H1 (cell line): ENCODE measurements at regions not wholly inside any gene's neighbourhood (a gene's known extent, or its start where the extent isn't known, plus 50 kb on each side); places are given as distances from the start of the nearest gene placed in this dataset.

Source experiments
- CTCF ChIA-PET: fragments of 300-600 bp; sonication (Branson Sonifier 250); formaldehyde crosslinking; loops from one replicate; lab custom pipeline; 2021; ENCODE audit not compliant: partially characterized antibody; lab: Charles Lee
- POLR2A ChIA-PET: fragments of 300-600 bp; sonication (Branson Sonifier 250); formaldehyde crosslinking; loops from one replicate; lab custom pipeline; 2021; ENCODE audit warnings: inconsistent platforms; ENCODE audit not compliant: partially characterized antibody; lab: Charles Lee
- DNase-seq, 2 experiments: peaks; one replicate each; pipeline versions ENCODE4 v3.0.0 to v3.0.0-alpha.2; 2010 to 2022; ENCODE audit warnings: low spot score in 2 of 2, low read depth in 1 of 2, mixed read lengths in 1 of 2
- FAIRE-seq: peaks from 2 replicates; lab custom pipeline; 2011; peaks lifted over from hg19 to GRCh38; lab: Jason Lieb, UNC
- H2AFZ ChIP-seq: 2 replicates; pipeline ENCODE4 v1.8.1; 2012; ENCODE audit warnings: low read length, inconsistent platforms
- H2AK5ac ChIP-seq: 2 replicates; pipeline ENCODE4 v1.6.1; 2013; ENCODE audit warnings: low read depth, low read length
- H2BK120ac ChIP-seq: replicated peaks from 2 replicates; pipeline ENCODE3; 2013; ENCODE audit warnings: low read depth, low read length, inconsistent platforms
- H2BK12ac ChIP-seq: 2 replicates; pipeline ENCODE4 v1.6.1; 2013; ENCODE audit warnings: low read depth, low read length
- H2BK15ac ChIP-seq: 2 replicates; pipeline ENCODE4 v1.6.1; 2013; ENCODE audit warnings: low read length
- H2BK20ac ChIP-seq: 2 replicates; pipeline ENCODE4 v1.6.1; 2013; ENCODE audit warnings: low read length
- H2BK5ac ChIP-seq: 2 replicates; pipeline ENCODE4 v1.6.1; 2013; ENCODE audit warnings: low read depth, low read length
- H3K14ac ChIP-seq: 2 replicates; pipeline ENCODE4 v1.6.1; 2013; ENCODE audit warnings: inconsistent platforms; ENCODE audit not compliant: insufficient read length
- H3K18ac ChIP-seq: 2 replicates; pipeline ENCODE4 v1.6.1; 2013; ENCODE audit warnings: low read length; ENCODE audit errors: extremely low read depth
- H3K23ac ChIP-seq: 2 replicates; pipeline ENCODE4 v1.6.1; 2013; ENCODE audit warnings: inconsistent platforms; ENCODE audit not compliant: insufficient read length
- H3K23me2 ChIP-seq: 2 replicates; pipeline ENCODE4 v1.6.1; 2013; ENCODE audit warnings: low read depth, low read length
- H3K27ac ChIP-seq: 2 replicates; pipeline ENCODE4 v1.6.1; 2011; ENCODE audit warnings: low read depth, low read length, inconsistent platforms
- H3K27me3 ChIP-seq, 4 experiments: replicated peaks in 1 of 4; 1 replicate in 1 of 4; 2 replicates in 3 of 4; pipeline versions ENCODE4 v1.6.1 to v1.8.1; 2011 to 2013; ENCODE audit warnings: low read length in 3 of 4, mild to moderate bottlenecking in 3 of 4, inconsistent platforms in 2 of 4, mixed read lengths in 2 of 4, moderate library complexity in 1 of 4; ENCODE audit not compliant: control insufficient read depth in 3 of 4, insufficient read depth in 3 of 4; ENCODE audit errors: extremely low read depth in 1 of 4
- H3K36me3 ChIP-seq, 4 experiments: 2 replicates each; pipeline versions ENCODE4 v1.6.1 to v1.8.1; 2011 to 2013; ENCODE audit warnings: mild to moderate bottlenecking in 4 of 4, low read length in 3 of 4, moderate library complexity in 2 of 4, control low read depth in 1 of 4, inconsistent platforms in 1 of 4; ENCODE audit not compliant: insufficient read depth in 4 of 4, control insufficient read depth in 2 of 4
- H3K4ac ChIP-seq: replicated peaks from 2 replicates; pipeline ENCODE3; 2013; ENCODE audit warnings: low read length, low read depth, mixed read lengths, inconsistent platforms; ENCODE audit not compliant: insufficient read length
- H3K4me1 ChIP-seq, 4 experiments: replicated peaks in 1 of 4; 1 replicate in 1 of 4; 2 replicates in 3 of 4; pipeline versions ENCODE4 v1.6.1 to v1.8.1; 2011 to 2013; ENCODE audit warnings: low read length in 3 of 4, inconsistent platforms in 2 of 4, mixed read lengths in 1 of 4; ENCODE audit not compliant: insufficient read depth in 4 of 4, control insufficient read depth in 3 of 4
- H3K4me2 ChIP-seq, 2 experiments: 2 replicates each; pipeline versions ENCODE4 v1.6.1 to v1.8.1; 2011 to 2013; ENCODE audit warnings: low read depth in 2 of 2, low read length in 2 of 2, control low read depth in 1 of 2, inconsistent platforms in 1 of 2, mild to moderate bottlenecking in 1 of 2; ENCODE audit not compliant: insufficient read depth in 1 of 2
- H3K4me3 ChIP-seq, 4 experiments: fragments of 200-600, 300-600 bp in 1 of 4; sonication (generic), shearing (Covaris generic), sonication (Bioruptor Twin) in 1 of 4; 2 replicates each; pipeline versions ENCODE4 v1.5.1 to v1.8.1; 2011 to 2016; ENCODE audit warnings: low read length in 4 of 4, low read depth in 3 of 4, control low read depth in 2 of 4, inconsistent platforms in 2 of 4, mild to moderate bottlenecking in 2 of 4, mixed read lengths in 1 of 4, moderate library complexity in 1 of 4; ENCODE audit not compliant: insufficient read depth in 2 of 4; ENCODE audit errors: extremely low read depth in 1 of 4
- H3K56ac ChIP-seq: replicated peaks from 2 replicates; pipeline ENCODE3; 2013; ENCODE audit warnings: low read depth, mild to moderate bottlenecking, mixed read lengths, low read length, inconsistent platforms; ENCODE audit not compliant: insufficient read length
- H3K79me1 ChIP-seq: 2 replicates; pipeline ENCODE4 v1.6.1; 2013; ENCODE audit warnings: low read depth, low read length, control low read depth
- H3K79me2 ChIP-seq, 2 experiments: 2 replicates each; pipeline versions ENCODE4 v1.6.1 to v1.8.1; 2012 to 2013; ENCODE audit warnings: low read length in 2 of 2, mild to moderate bottlenecking in 2 of 2, inconsistent platforms in 1 of 2; ENCODE audit not compliant: insufficient read depth in 2 of 2, control insufficient read depth in 1 of 2
- H3K9ac ChIP-seq, 4 experiments: replicated peaks in 1 of 4; 1 replicate in 1 of 4; 2 replicates in 3 of 4; pipeline versions ENCODE4 v1.6.1 to v1.8.1; 2011 to 2013; ENCODE audit warnings: low read depth in 3 of 4, low read length in 3 of 4, control low read depth in 2 of 4, mild to moderate bottlenecking in 2 of 4, moderate library complexity in 2 of 4, inconsistent platforms in 1 of 4; ENCODE audit errors: extremely low read depth in 1 of 4
- H3K9me3 ChIP-seq, 2 experiments: 2 replicates each; pipeline versions ENCODE4 v1.6.1 to v1.8.1; 2012 to 2013; ENCODE audit warnings: mild to moderate bottlenecking in 2 of 2, moderate library complexity in 2 of 2, control low read depth in 1 of 2, inconsistent platforms in 1 of 2, low read depth in 1 of 2, low read length in 1 of 2, mixed read lengths in 1 of 2; ENCODE audit not compliant: insufficient read depth in 2 of 2
- H4K20me1 ChIP-seq, 2 experiments: replicated peaks in 1 of 2; 2 replicates each; pipeline versions ENCODE3 to v1.8.1; 2011 to 2013; ENCODE audit warnings: inconsistent platforms in 2 of 2, low read length in 2 of 2, mild to moderate bottlenecking in 1 of 2; ENCODE audit not compliant: insufficient read depth in 2 of 2, control insufficient read depth in 1 of 2
- H4K5ac ChIP-seq: 2 replicates; pipeline ENCODE4 v1.6.1; 2013; ENCODE audit warnings: low read length, low read depth, mixed read lengths, inconsistent platforms; ENCODE audit not compliant: insufficient read length
- H4K8ac ChIP-seq: 2 replicates; pipeline ENCODE4 v1.8.0; 2013; ENCODE audit warnings: mild to moderate bottlenecking, moderate library complexity, low read length, inconsistent platforms; ENCODE audit not compliant: insufficient read depth; ENCODE audit errors: extremely low read depth
- H4K91ac ChIP-seq: replicated peaks from 2 replicates; pipeline ENCODE3; 2013; ENCODE audit warnings: low read length, mixed read lengths, inconsistent platforms; ENCODE audit not compliant: insufficient read length
- CHD1 ChIP-seq: IDR thresholded peaks from 2 replicates; pipeline ENCODE4 v1.6.1; 2012; ENCODE audit warnings: low read depth, low read length, improper control_type of control experiment
- CTBP2 ChIP-seq: IDR thresholded peaks from 2 replicates; pipeline ENCODE4 v1.7.0; 2011; ENCODE audit warnings: borderline replicate concordance, mild to moderate bottlenecking, moderate library complexity, mixed read lengths, low read length; ENCODE audit not compliant: insufficient read depth, insufficient read length
- EGR1 ChIP-seq: IDR thresholded peaks from 2 replicates; pipeline ENCODE4 v1.6.1; 2011; ENCODE audit warnings: low read depth, low read length, borderline replicate concordance
- KDM4A ChIP-seq: IDR thresholded peaks from one replicate; pipeline ENCODE4 v1.7.1; 2012; ENCODE audit warnings: low read depth, mild to moderate bottlenecking, moderate library complexity, low read length, inconsistent platforms; ENCODE audit not compliant: severe bottlenecking
- RXRA ChIP-seq: IDR thresholded peaks from 2 replicates; pipeline ENCODE4 v1.6.1; 2011; ENCODE audit warnings: low read depth, mild to moderate bottlenecking, low read length, moderate library complexity; ENCODE audit not compliant: insufficient read depth
- TEAD4 ChIP-seq: IDR thresholded peaks from 2 replicates; pipeline ENCODE4 v1.6.1; 2012; ENCODE audit warnings: low read depth, low read length, inconsistent platforms, mixed read lengths
- WGBS, 2 experiments: shearing (Covaris generic) in 1 of 2; methylation state at CpG; one replicate each; pipeline versions ENCODE4 v1.1.6 to v1.1.7; 2013 to 2015; ENCODE audit warnings: low lambda C conversion rate in 2 of 2, mixed read lengths in 2 of 2, inconsistent platforms in 1 of 2, low coverage in 1 of 2, missing lambda C conversion rate in 1 of 2; ENCODE audit not compliant: insufficient replicate concordance in 2 of 2, insufficient coverage in 1 of 2, insufficient read length in 1 of 2; ENCODE audit errors: extremely low coverage in 1 of 2, missing lambda C conversion rate in 1 of 2; 5-methylcytosine and 5-hydroxymethylcytosine counted together
- TF ChIP-seq, protein P1 (sequence below), 3 experiments: IDR thresholded peaks; 1 replicate in 2 of 3; 2 replicates in 1 of 3; pipeline versions ENCODE4 v1.5.1 to v1.6.1; 2011; ENCODE audit warnings: low read length in 3 of 3, mild to moderate bottlenecking in 3 of 3, inconsistent platforms in 2 of 3, low read depth in 1 of 3, moderate library complexity in 1 of 3; ENCODE audit not compliant: insufficient read depth in 1 of 3; ENCODE audit errors: control extremely low read depth in 1 of 3
- TF ChIP-seq, protein P2 (sequence below): IDR thresholded peaks from 2 replicates; pipeline ENCODE4 v1.6.1; 2011; ENCODE audit warnings: low read length, improper control_type of control experiment
- TF ChIP-seq, protein P3 (sequence below): IDR thresholded peaks from 2 replicates; pipeline ENCODE4 v1.6.1; 2011; ENCODE audit warnings: low read depth, mild to moderate bottlenecking, low read length; ENCODE audit not compliant: insufficient read depth

DNA sequence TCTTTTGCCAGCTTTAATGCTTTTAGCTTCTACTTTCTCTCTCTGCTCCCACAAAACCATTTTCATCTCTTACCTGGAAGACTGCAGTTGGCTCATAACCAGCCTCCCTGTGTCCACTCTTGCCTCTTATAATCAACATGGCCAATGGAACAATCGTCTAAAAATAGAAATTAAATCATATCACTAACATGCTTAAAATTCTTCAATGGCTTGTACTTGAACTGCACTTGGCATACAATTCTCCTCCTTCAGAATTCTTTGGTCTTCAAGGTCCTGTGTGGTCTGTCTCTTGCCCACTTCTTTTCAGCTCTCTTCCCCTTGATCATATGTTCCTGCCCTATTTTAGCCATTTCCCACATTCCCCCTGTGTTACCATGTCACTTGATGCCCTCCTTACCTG lies 342.2 kb downstream of the ATP23 start:
- Histone ChIP-seq H3K56ac (no peak overlapping the region), H2BK20ac (no peak overlapping the region), H3K4me1 (peaks cover 0 to 3% (median 0%) of the 10 kb centered on the region in 4 experiments; a peak in 1 of 7 replicates), H2BK5ac (no peak overlapping the region), H3K36me3 (no peaks in the 10 kb centered on the region), H3K9ac (no peak overlapping the region), H3K27ac (no peak overlapping the region), H2BK12ac (no peak overlapping the region), H3K4me2 (no peak overlapping the region), H3K23me2 (no peaks in the 10 kb centered on the region), H3K4me3 (no peak overlapping the region), H3K79me1 (no peaks in the 10 kb centered on the region), H4K8ac (no peak overlapping the region), H2BK120ac (no peak overlapping the region), H3K79me2 (no peaks in the 10 kb centered on the region), H4K20me1 (no peaks in the 10 kb centered on the region), H2AK5ac (no peak overlapping the region), H3K27me3 (no peaks in the 10 kb centered on the region), H4K91ac (no peak overlapping the region), H3K18ac (no peak overlapping the region), H3K14ac (no peak overlapping the region), H4K5ac (no peak overlapping the region), H3K9me3 (peaks cover 0 to 4% of the 10 kb centered on the region in 2 experiments; a peak in 1 of 4 replicates), H3K23ac (no peak overlapping the region), H2BK15ac (no peak overlapping the region), H3K4ac (no peak overlapping the region), H2AFZ (no peak overlapping the region)
- 79% methylated on average over 1 of the region's 1 CpG; no CpG with 5 or more reads in 1 of the 2 experiments for WGBS, 2 experiments
- FAIRE-seq (no peak), DNase-seq (no peak)
- ChIA-PET CTCF (interaction anchor here (0.6 to 1.5 kb wide), 2 partner anchors 105 to 301 kb away, joined by 3 read pairs; no protein-coding TSS in a partner anchor), POLR2A (no interaction called here)
- no peak for TF ChIP-seq EGR1
- TF ChIP-seq CHD1: no peak
- TF ChIP-seq, protein P1, sequence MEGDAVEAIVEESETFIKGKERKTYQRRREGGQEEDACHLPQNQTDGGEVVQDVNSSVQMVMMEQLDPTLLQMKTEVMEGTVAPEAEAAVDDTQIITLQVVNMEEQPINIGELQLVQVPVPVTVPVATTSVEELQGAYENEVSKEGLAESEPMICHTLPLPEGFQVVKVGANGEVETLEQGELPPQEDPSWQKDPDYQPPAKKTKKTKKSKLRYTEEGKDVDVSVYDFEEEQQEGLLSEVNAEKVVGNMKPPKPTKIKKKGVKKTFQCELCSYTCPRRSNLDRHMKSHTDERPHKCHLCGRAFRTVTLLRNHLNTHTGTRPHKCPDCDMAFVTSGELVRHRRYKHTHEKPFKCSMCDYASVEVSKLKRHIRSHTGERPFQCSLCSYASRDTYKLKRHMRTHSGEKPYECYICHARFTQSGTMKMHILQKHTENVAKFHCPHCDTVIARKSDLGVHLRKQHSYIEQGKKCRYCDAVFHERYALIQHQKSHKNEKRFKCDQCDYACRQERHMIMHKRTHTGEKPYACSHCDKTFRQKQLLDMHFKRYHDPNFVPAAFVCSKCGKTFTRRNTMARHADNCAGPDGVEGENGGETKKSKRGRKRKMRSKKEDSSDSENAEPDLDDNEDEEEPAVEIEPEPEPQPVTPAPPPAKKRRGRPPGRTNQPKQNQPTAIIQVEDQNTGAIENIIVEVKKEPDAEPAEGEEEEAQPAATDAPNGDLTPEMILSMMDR (IDR thresholded peaks at IDR 0.05; ENCODE audit: control extremely low read depth in 1 of 3, insufficient read depth in 1 of 3, low read depth in 1 of 3, low read length in 3 of 3): no peak
- TF ChIP-seq, protein P2, sequence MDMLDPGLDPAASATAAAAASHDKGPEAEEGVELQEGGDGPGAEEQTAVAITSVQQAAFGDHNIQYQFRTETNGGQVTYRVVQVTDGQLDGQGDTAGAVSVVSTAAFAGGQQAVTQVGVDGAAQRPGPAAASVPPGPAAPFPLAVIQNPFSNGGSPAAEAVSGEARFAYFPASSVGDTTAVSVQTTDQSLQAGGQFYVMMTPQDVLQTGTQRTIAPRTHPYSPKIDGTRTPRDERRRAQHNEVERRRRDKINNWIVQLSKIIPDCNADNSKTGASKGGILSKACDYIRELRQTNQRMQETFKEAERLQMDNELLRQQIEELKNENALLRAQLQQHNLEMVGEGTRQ: no peak
- no peak for TF ChIP-seq TEAD4
- no peak for TF ChIP-seq CTBP2
- TF ChIP-seq KDM4A: no peak
- no peak for TF ChIP-seq RXRA
- TF ChIP-seq, protein P3, sequence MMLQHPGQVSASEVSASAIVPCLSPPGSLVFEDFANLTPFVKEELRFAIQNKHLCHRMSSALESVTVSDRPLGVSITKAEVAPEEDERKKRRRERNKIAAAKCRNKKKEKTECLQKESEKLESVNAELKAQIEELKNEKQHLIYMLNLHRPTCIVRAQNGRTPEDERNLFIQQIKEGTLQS: no peak
